GM23338 (cell line): ENCODE measurements at regions not wholly inside any gene's neighbourhood (a gene's known extent, or its start where the extent isn't known, plus 50 kb on each side); places are given as distances from the start of the nearest gene placed in this dataset.

Experiments
- CREB1 ChIP-seq: fragments of 250-450 bp; sonication (Bioruptor Pico); IDR thresholded peaks from 2 replicates; pipeline ENCODE4 v1.5.0; 2020; ENCODE audit warnings: low read depth, mild to moderate bottlenecking, moderate library complexity
- EZH2 ChIP-seq: fragments of 200-600 bp; sonication (generic); IDR thresholded peaks from one replicate; pipeline ENCODE4 v1.8.0; 2017; ENCODE audit warnings: antibody characterized with exemption, mild to moderate bottlenecking, low read depth; ENCODE audit not compliant: unreplicated experiment
- EZH2phosphoT487 ChIP-seq: fragments of 200-600 bp; sonication (generic); IDR thresholded peaks from one replicate; pipeline ENCODE4 v1.8.1; 2018; ENCODE audit warnings: antibody characterized with exemption; ENCODE audit not compliant: unreplicated experiment
- JUNB ChIP-seq: IDR thresholded peaks from one replicate; pipeline ENCODE4 v1.6.1; 2016; ENCODE audit warnings: antibody characterized with exemption; ENCODE audit not compliant: unreplicated experiment
- NANOG ChIP-seq: IDR thresholded peaks from 2 replicates; pipeline ENCODE4 v1.6.1; 2016; ENCODE audit warnings: antibody characterized with exemption, borderline replicate concordance
- POLR2AphosphoS5 ChIP-seq: IDR thresholded peaks from 2 replicates; pipeline ENCODE4 v1.6.1; 2016; ENCODE audit warnings: antibody characterized with exemption, low read depth
- REST ChIP-seq: IDR thresholded peaks from one replicate; pipeline ENCODE4 v1.6.1; 2018; ENCODE audit warnings: antibody characterized with exemption; ENCODE audit not compliant: unreplicated experiment
- STAT1 ChIP-seq: IDR thresholded peaks from one replicate; pipeline ENCODE4 v1.6.1; 2016; ENCODE audit warnings: antibody characterized with exemption; ENCODE audit not compliant: unreplicated experiment
- ZNF114 ChIP-seq: fragments of 250-450 bp; sonication (Bioruptor Pico); IDR thresholded peaks from 2 replicates; pipeline ENCODE4 v1.5.0; 2020; ENCODE audit warnings: mild to moderate bottlenecking, moderate library complexity
- ZNF331 ChIP-seq: fragments of 250-450 bp; sonication (Bioruptor Pico); IDR thresholded peaks from 2 replicates; pipeline ENCODE4 v1.5.0; 2020; ENCODE audit warnings: low read depth, mild to moderate bottlenecking, moderate library complexity
- TF ChIP-seq, protein P1 (sequence below), 2 experiments: fragments of 200-600 bp in 1 of 2; sonication (generic) in 1 of 2; conservative IDR thresholded peaks; 2 replicates each; pipeline versions ENCODE4 v1.5.1 to v1.6.1; 2016 to 2017; ENCODE audit warnings: antibody characterized with exemption in 2 of 2, low read depth in 2 of 2, mild to moderate bottlenecking in 2 of 2, moderate library complexity in 1 of 2
- TF ChIP-seq, protein P2 (sequence below): IDR thresholded peaks from 2 replicates; pipeline ENCODE4 v1.6.1; 2016; ENCODE audit warnings: antibody characterized with exemption
- TF ChIP-seq, protein P3 (sequence below): fragments of 250-450 bp; sonication (Bioruptor Pico); IDR thresholded peaks from 2 replicates; pipeline ENCODE4 v1.5.0; 2020; ENCODE audit warnings: mild to moderate bottlenecking, moderate library complexity

GRCh38 chr6:965343-965742, 272.4 kb upstream of the EXOC2 start:
- TF ChIP-seq, protein P1, sequence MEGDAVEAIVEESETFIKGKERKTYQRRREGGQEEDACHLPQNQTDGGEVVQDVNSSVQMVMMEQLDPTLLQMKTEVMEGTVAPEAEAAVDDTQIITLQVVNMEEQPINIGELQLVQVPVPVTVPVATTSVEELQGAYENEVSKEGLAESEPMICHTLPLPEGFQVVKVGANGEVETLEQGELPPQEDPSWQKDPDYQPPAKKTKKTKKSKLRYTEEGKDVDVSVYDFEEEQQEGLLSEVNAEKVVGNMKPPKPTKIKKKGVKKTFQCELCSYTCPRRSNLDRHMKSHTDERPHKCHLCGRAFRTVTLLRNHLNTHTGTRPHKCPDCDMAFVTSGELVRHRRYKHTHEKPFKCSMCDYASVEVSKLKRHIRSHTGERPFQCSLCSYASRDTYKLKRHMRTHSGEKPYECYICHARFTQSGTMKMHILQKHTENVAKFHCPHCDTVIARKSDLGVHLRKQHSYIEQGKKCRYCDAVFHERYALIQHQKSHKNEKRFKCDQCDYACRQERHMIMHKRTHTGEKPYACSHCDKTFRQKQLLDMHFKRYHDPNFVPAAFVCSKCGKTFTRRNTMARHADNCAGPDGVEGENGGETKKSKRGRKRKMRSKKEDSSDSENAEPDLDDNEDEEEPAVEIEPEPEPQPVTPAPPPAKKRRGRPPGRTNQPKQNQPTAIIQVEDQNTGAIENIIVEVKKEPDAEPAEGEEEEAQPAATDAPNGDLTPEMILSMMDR (conservative IDR thresholded peaks at IDR 0.05; ENCODE audit: low read depth in 2 of 2): no peak
- TF ChIP-seq EZH2 (no peak), REST (no peak), POLR2AphosphoS5 (no peak), CREB1 (CRISPR knock-in tag) (no peak), ZNF331 (no peak), JUNB (no peak), ZNF114 (CRISPR knock-in tag) (no peak), EZH2phosphoT487 (no peak), STAT1 (no peak), NANOG (no peak)
- TF ChIP-seq, protein P2, sequence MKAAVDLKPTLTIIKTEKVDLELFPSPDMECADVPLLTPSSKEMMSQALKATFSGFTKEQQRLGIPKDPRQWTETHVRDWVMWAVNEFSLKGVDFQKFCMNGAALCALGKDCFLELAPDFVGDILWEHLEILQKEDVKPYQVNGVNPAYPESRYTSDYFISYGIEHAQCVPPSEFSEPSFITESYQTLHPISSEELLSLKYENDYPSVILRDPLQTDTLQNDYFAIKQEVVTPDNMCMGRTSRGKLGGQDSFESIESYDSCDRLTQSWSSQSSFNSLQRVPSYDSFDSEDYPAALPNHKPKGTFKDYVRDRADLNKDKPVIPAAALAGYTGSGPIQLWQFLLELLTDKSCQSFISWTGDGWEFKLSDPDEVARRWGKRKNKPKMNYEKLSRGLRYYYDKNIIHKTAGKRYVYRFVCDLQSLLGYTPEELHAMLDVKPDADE: no peak
- TF ChIP-seq, protein P3, sequence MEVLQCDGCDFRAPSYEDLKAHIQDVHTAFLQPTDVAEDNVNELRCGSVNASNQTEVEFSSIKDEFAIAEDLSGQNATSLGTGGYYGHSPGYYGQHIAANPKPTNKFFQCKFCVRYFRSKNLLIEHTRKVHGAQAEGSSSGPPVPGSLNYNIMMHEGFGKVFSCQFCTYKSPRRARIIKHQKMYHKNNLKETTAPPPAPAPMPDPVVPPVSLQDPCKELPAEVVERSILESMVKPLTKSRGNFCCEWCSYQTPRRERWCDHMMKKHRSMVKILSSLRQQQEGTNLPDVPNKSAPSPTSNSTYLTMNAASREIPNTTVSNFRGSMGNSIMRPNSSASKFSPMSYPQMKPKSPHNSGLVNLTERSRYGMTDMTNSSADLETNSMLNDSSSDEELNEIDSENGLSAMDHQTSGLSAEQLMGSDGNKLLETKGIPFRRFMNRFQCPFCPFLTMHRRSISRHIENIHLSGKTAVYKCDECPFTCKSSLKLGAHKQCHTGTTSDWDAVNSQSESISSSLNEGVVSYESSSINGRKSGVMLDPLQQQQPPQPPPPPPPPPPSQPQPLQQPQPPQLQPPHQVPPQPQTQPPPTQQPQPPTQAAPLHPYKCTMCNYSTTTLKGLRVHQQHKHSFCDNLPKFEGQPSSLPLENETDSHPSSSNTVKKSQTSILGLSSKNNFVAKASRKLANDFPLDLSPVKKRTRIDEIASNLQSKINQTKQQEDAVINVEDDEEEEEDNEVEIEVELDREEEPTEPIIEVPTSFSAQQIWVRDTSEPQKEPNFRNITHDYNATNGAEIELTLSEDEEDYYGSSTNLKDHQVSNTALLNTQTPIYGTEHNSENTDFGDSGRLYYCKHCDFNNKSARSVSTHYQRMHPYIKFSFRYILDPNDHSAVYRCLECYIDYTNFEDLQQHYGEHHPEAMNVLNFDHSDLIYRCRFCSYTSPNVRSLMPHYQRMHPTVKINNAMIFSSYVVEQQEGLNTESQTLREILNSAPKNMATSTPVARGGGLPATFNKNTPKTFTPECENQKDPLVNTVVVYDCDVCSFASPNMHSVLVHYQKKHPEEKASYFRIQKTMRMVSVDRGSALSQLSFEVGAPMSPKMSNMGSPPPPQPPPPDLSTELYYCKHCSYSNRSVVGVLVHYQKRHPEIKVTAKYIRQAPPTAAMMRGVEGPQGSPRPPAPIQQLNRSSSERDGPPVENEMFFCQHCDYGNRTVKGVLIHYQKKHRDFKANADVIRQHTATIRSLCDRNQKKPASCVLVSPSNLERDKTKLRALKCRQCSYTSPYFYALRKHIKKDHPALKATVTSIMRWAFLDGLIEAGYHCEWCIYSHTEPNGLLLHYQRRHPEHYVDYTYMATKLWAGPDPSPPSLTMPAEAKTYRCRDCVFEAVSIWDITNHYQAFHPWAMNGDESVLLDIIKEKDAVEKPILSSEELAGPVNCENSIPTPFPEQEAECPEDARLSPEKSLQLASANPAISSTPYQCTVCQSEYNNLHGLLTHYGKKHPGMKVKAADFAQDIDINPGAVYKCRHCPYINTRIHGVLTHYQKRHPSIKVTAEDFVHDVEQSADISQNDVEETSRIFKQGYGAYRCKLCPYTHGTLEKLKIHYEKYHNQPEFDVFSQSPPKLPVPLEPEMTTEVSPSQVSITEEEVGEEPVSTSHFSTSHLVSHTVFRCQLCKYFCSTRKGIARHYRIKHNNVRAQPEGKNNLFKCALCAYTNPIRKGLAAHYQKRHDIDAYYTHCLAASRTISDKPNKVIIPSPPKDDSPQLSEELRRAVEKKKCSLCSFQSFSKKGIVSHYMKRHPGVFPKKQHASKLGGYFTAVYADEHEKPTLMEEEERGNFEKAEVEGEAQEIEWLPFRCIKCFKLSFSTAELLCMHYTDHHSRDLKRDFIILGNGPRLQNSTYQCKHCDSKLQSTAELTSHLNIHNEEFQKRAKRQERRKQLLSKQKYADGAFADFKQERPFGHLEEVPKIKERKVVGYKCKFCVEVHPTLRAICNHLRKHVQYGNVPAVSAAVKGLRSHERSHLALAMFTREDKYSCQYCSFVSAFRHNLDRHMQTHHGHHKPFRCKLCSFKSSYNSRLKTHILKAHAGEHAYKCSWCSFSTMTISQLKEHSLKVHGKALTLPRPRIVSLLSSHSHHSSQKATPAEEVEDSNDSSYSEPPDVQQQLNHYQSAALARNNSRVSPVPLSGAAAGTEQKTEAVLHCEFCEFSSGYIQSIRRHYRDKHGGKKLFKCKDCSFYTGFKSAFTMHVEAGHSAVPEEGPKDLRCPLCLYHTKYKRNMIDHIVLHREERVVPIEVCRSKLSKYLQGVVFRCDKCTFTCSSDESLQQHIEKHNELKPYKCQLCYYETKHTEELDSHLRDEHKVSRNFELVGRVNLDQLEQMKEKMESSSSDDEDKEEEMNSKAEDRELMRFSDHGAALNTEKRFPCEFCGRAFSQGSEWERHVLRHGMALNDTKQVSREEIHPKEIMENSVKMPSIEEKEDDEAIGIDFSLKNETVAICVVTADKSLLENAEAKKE (CRISPR knock-in tag): no peak
